ENCODE measurements at regions not wholly inside any gene's neighbourhood (a gene's known extent, or its start where the extent isn't known, plus 50 kb on each side); places are given as distances from the start of the nearest gene placed in this dataset.

GRCh38 chr12:113634982-113635381 is 163.3 kb upstream of the LHX5 start:
- intact Hi-C loops (cut with micrococcal nuclease; ENCODE audit: unreplicated experiment): no loop called here
- no peak for DNase-seq
- TF ChIP-seq CTCF (IDR thresholded peaks at IDR 0.05; ENCODE audit: unreplicated experiment): no peak
- Mint-ChIP-seq H3K4me3 (ENCODE audit: low read depth, unreplicated experiment) (no peak overlapping the region), H3K4me1 (ENCODE audit: low read depth, unreplicated experiment) (no peaks in the 10 kb centered on the region), H3K36me3 (ENCODE audit: insufficient read depth, unreplicated experiment) (no peaks in the 10 kb centered on the region), H3K27me3 (ENCODE audit: unreplicated experiment) (peaks cover 69% of the 10 kb centered on the region), H3K9me3 (ENCODE audit: low read depth, unreplicated experiment) (no peaks in the 10 kb centered on the region), H3K27ac (ENCODE audit: unreplicated experiment) (no peak overlapping the region)
- BruUV-seq (replicated peaks): no TSS peak
- CTCF ChIA-PET: no interaction called here

GRCh38 chr12:113634474-113634873 is 162.8 kb upstream of the LHX5 start:
- no TSS peak for BruUV-seq (replicated peaks)
- no peaks in the 10 kb centered on the region for H3K4me1 Mint-ChIP-seq (ENCODE audit: low read depth, unreplicated experiment)
- H3K27me3 Mint-ChIP-seq (ENCODE audit: unreplicated experiment): peaks cover 71% of the 10 kb centered on the region
- H3K4me3 Mint-ChIP-seq (ENCODE audit: low read depth, unreplicated experiment): no peak overlapping the region
- intact Hi-C loops (cut with micrococcal nuclease; ENCODE audit: unreplicated experiment): no loop called here
- DNase-seq: no peak
- H3K36me3 Mint-ChIP-seq (ENCODE audit: insufficient read depth, unreplicated experiment): no peaks in the 10 kb centered on the region
- no peak overlapping the region for H3K27ac Mint-ChIP-seq (ENCODE audit: unreplicated experiment)
- CTCF ChIA-PET: no interaction called here
- no peaks in the 10 kb centered on the region for H3K9me3 Mint-ChIP-seq (ENCODE audit: low read depth, unreplicated experiment)
- no peak for TF ChIP-seq CTCF (IDR thresholded peaks at IDR 0.05; ENCODE audit: unreplicated experiment)

- CTCF ChIA-PET: no interaction called here
- intact Hi-C loops (cut with micrococcal nuclease; ENCODE audit: unreplicated experiment): no loop called here
- no TSS peak for BruUV-seq (replicated peaks)
- DNase-seq: no peak
- H3K9me3 Mint-ChIP-seq (ENCODE audit: low read depth, unreplicated experiment): no peaks in the 10 kb centered on the region
- no peaks in the 10 kb centered on the region for H3K4me1 Mint-ChIP-seq (ENCODE audit: low read depth, unreplicated experiment)
- H3K27ac Mint-ChIP-seq (ENCODE audit: unreplicated experiment): no peak overlapping the region
- no peaks in the 10 kb centered on the region for H3K36me3 Mint-ChIP-seq (ENCODE audit: insufficient read depth, unreplicated experiment)
- no peak for TF ChIP-seq CTCF (IDR thresholded peaks at IDR 0.05; ENCODE audit: unreplicated experiment)
- H3K4me3 Mint-ChIP-seq (ENCODE audit: low read depth, unreplicated experiment): no peak overlapping the region
- H3K27me3 Mint-ChIP-seq (ENCODE audit: unreplicated experiment): peaks cover 71% of the 10 kb centered on the region
These were observed 162.1 kb upstream of the LHX5 start for GRCh38 chr12:113633678-113634332.

GRCh38 chr12:113630625-113631024 is 159.0 kb upstream of the LHX5 start:
- H3K36me3 Mint-ChIP-seq (ENCODE audit: insufficient read depth, unreplicated experiment): no peaks in the 10 kb centered on the region
- CTCF ChIA-PET: no interaction called here
- no peak for DNase-seq
- no peak for TF ChIP-seq CTCF (IDR thresholded peaks at IDR 0.05; ENCODE audit: unreplicated experiment)
- H3K27me3 Mint-ChIP-seq (ENCODE audit: unreplicated experiment): peaks cover 70% of the 10 kb centered on the region
- no peak overlapping the region for H3K4me3 Mint-ChIP-seq (ENCODE audit: low read depth, unreplicated experiment)
- no peak overlapping the region for H3K27ac Mint-ChIP-seq (ENCODE audit: unreplicated experiment)
- no peaks in the 10 kb centered on the region for H3K4me1 Mint-ChIP-seq (ENCODE audit: low read depth, unreplicated experiment)
- no peaks in the 10 kb centered on the region for H3K9me3 Mint-ChIP-seq (ENCODE audit: low read depth, unreplicated experiment)
- BruUV-seq (replicated peaks): no TSS peak
- intact Hi-C loops (cut with micrococcal nuclease; ENCODE audit: unreplicated experiment): no loop called here

All from Calu3 (cell line).